HG03457 (cell line): ENCODE measurements at regions not wholly inside any gene's neighbourhood (a gene's known extent, or its start where the extent isn't known, plus 50 kb on each side); places are given as distances from the start of the nearest gene placed in this dataset.

Experiments used
- ATAC-seq: cut with Tn5 transposase; IDR thresholded peaks from one replicate; pipeline ENCODE4 v1.9.1; 2021; ENCODE audit warnings: moderate number of reproducible peaks; ENCODE audit not compliant: unreplicated experiment

DNA sequence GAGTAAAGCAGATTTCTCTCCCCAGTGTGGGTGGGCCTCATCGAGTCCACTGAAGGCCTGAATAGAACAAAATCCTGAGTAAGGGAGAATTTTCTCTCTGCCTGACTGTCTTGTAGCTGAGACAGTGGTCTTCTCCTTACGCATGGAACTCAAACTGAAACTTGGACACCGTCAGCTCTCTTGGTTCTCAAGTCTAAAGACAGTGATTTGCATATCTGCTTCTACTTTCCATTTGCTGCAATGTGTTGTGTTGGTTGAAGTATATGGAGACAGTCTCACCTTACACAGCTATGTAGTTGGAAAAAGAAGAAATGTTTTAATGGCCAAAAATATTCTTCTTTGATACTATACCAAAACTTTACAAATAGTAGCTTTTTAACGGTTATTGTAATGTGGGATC, 160.2 kb upstream of the LMNTD1 start:
- peak; percentile 95 for ATAC-seq

DNA sequence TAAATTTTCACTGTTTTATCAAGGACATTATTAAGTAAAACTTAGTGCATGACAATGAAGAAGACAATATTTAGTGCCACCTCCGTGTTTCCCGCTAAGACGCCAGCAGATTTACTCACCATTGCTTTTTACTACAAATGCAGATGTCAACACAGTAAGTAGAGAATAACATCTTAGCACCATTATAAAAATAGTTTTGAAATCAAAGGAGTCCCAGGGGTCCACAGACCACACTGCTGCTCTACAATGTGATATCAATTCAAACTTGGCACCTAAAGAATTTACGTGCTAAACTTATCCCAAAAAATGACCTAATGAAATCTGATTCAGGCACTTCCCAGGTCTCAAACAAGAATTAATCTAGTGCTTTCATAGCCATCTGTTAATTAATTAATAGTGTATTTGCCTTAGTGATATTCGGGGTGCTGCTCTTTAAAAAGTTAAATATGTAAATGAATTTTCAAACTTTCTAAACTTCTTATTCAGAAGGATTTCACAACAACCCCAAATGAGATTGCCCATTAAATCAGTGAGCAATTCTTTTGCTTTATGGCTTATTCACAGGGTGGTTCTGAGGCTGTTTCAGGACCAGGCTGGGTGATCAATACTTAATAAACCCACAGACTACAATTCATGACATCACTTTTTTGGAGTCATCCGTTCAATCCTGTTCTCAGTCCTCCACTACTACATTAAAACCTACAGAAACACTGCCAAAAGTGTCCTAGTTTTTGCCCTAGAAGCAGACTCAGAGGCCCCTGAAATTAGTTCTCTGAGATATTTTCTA, 161.3 kb upstream of the LMNTD1 start:
- no peak for ATAC-seq

DNA sequence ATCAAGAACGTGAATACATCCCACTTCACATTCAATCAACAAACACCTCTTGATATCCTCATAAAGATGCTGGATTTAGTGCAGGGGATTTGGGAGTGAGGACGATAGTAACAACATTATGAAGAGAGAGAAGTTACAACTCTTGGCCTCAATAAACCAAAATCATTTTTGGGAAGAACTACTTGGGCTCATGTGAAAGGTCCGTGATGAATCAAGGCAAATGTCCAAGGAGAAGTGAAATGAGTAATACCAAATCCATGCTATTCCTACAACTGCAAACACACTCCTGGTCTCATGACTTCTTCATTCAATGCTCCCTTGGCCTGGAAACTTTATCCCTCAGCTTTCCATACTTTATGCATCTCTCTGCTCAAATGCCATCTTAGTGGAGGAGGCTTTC, 162.0 kb upstream of the LMNTD1 start:
- no peak for ATAC-seq

DNA sequence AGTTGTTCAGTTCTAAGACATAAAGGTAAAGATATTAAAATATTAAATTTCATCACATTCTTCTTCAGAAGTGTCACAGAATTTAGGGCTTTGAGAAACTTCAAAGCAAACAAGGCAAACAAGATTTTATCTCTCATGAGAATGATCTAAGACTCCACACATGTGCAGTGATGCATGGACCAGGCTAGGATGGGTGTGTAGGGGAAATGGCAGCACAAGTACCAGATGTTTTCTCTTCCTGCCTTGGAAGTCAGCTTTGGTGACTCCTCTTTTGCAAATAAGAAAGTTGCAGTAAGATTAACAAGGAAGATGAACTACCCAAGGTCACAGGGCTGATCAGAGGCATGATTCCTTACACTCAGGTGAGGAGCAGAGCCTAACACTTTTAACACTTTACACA, 163.8 kb upstream of the LMNTD1 start:
- ATAC-seq: no peak

GRCh38 chr12:25717552-25717951, 164.5 kb upstream of the LMNTD1 start:
- no peak for ATAC-seq

- no peak for ATAC-seq
These were observed 165.1 kb upstream of the LMNTD1 start for GRCh38 chr12:25718081-25718731.

- no peak for ATAC-seq
These were observed 166.4 kb upstream of the LMNTD1 start for GRCh38 chr12:25719505-25719904.

DNA sequence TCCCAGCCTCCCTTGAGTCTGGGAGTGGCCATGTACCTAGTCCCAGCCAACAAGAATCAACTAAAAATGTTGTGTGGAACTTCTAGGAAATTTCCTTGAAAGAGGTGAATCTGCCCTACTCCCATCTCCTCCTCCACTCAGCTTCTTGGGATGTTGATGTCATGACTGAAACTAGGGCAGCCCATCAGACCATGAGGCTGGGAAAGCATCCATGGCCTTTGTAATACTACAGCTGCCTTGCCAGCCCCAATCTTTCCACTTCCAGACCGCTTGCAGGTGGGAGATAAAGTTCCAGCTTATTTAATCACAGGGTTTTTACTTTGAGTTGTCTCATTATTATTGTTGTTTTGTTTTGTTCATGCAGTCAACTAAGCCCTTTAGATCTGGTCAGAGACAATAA, 170.3 kb upstream of the LMNTD1 start:
- ATAC-seq: no peak

GRCh38 chr12:25723921-25724491, 170.9 kb upstream of the LMNTD1 start:
- ATAC-seq: no peak

- no peak for ATAC-seq
These were observed 172.4 kb upstream of the LMNTD1 start for GRCh38 chr12:25725470-25725869.

DNA sequence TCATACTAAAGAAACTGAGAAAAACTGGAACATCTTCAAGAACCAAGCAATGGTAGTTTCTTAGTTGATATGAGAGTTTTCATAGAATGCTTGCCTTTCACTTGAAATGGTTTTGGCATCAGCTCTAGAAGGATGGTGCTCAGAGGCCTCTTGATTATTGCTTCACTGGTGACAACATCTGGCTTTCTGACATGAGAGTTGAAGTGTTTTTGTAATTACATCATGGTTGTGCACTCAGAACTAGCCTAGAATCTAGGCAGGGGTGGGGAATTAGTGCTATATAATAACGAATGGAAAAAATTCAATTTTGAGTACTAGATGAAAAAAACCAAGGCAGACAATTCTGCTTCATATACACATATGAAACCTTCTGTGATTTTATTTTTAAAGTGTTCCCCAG, 172.8 kb upstream of the LMNTD1 start:
- ATAC-seq: no peak

DNA sequence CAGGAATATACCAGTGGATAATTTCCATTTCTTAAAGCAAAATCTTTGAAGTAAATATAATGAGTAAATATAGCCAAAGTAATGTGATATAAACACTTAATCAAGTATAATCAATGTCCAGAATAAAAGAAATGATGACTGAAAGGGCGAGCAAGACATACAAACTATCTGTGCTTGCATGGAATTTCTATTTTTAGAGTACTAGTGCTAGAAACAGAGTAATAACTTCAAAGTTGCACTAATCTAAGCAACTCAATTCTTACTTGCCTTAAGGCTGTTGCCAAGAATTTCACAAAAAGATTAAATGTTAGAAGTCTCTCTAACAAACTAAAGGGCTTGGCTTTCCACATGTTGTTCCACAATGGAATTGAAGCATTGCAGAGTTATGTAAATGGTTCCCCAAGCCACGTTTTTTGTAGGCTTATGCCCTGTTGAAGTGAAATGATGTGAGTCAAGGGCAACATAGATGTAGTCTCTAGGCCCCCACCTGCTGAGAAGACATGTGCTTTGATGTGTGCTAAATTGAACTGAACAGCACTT, 175.0 kb upstream of the LMNTD1 start:
- ATAC-seq: no peak

DNA sequence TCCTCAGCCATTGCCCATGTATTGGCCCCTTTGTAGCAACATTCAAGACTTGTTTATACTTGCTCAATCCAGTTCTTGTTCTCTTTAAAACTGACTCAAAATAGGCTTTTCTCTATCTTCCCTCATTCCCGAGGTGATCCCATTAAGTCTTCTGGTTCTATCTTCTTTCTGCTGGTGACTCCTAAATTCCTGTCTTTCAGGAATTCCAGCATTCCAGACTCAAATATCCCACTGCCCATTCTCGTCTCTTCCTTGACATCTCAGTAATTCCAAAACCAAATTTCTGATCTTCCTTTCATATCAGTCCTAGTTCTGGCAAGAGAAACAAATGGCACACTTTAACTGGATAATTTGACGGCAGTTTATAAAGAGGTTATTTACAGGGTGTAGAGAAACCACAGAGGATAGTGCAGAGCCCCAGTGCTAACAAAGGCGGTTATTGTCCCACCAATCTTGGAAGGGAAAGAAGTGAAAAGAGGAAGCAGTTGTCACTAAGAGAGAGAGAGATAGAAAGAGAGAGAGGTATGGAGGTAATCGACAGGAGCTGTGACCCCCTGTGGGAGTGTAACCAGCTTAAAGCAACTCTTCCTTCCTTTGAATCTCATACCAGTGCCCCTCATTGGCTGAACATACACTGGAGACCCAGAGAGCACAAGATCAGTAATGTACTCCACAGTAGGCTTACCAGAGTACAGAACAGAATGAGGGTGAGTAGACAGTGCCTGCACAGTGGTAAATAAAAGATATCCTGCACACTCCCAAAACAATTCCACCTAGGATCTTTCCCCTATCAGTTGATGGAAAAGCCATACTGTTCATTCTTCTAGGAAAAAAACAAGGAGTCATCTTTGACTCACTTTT, 177.6 kb upstream of the LMNTD1 start:
- ATAC-seq: no peak

- no peak for ATAC-seq
These were observed 180.5 kb upstream of the LMNTD1 start for GRCh38 chr12:25733541-25733940.

DNA sequence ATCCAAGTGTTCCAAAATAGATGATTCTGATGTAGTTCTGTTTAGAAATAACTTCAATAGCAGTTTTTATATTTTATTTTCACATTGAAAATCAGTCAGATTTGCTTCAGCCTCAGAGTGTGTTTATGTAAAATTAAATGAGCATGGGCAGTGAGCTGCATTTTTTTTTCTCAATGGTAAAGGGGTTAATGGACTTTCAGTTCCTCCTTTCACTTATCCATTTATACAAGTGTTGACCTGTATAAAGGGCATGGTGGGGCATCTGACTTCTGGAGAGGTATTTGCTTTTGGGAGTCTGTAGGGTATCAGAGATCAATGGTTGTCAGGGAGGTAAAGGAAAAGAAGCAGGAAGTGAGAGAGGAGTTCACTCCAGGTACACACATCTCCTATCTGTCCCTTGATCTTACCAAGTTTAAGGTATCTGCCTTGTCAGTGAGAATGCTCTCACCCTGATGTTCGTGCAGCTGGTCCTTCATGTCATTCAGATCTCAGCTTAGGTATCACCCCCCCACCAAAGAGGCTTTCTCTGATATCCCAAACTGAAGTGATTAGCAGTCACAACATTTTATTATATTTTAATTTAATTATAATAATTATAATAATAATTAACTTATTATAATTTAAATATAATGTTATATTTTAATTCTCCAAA, 181.6 kb upstream of the LMNTD1 start:
- no peak for ATAC-seq

DNA sequence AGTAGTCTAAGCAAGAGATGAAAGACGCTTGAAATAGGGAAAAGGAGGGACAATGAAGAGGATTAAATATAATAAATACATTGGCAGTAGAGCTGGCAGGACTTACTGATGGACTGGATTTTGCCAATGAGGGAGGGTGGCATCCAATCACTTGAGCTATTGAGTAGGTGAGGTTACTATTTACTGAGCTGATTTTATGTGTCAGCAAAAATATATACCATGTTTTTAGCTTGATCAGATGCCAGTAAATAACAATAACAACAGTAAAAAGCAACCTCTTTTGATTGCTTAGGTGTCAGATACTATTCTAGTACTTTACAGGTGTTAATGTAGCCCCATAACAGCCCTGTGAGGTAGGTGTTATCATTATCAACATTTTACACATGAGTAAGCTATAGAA, 187.5 kb upstream of the LMNTD1 start:
- no peak for ATAC-seq

GRCh38 chr12:25741917-25742316, 188.8 kb upstream of the LMNTD1 start:
- ATAC-seq: no peak

DNA sequence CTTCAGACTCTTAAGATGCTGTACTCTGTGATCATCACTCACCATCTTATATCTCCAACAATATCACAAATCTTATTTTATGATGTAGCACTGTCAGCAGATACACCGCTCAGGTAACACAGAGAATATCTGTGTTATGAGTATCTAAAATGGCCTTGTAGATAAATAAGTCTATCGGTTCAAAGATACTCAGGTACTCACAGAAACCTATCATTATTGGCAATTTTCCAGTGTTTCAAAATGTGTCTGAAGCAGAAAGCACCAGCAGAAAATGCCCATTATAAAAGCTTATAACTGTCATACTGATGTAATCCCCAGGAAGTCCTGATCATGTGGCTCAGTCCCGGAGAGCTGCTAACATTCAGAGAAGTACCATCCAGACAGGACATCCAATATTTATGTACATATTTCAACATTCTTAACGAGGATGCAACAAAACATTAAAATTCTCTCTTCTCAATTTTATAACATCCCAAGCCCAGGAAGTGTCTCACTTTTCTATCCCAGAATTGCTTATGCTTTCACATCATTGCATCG, 190.7 kb upstream of the LMNTD1 start:
- ATAC-seq: no peak

GRCh38 chr12:25744313-25744712, 191.2 kb upstream of the LMNTD1 start:
- ATAC-seq: no peak

GRCh38 chr12:25745281-25745680, 192.2 kb upstream of the LMNTD1 start:
- ATAC-seq: no peak
